HG02571 (cell line): ENCODE measurements at regions not wholly inside any gene's neighbourhood (a gene's known extent, or its start where the extent isn't known, plus 50 kb on each side); places are given as distances from the start of the nearest gene placed in this dataset.

ENCODE experiments used
- ATAC-seq: cut with Tn5 transposase; IDR thresholded peaks from one replicate; pipeline ENCODE4 v1.9.1; 2021; ENCODE audit warnings: mild to moderate bottlenecking, moderate library complexity; ENCODE audit not compliant: unreplicated experiment

- no peak for ATAC-seq
Measured at GRCh38 chr5:152987131-152987530, 503.3 kb upstream of the GRIA1 start.

GRCh38 chr5:152990217-152990616 is 500.3 kb upstream of the GRIA1 start:
- ATAC-seq: no peak

GRCh38 chr5:152990649-152991048 is 499.8 kb upstream of the GRIA1 start:
- ATAC-seq: no peak

GRCh38 chr5:152994033-152994680 is 496.3 kb upstream of the GRIA1 start:
- no peak for ATAC-seq

- no peak for ATAC-seq
Measured at GRCh38 chr5:152995214-152995725, 495.2 kb upstream of the GRIA1 start.

GRCh38 chr5:153005711-153006110 is 484.8 kb upstream of the GRIA1 start:
- ATAC-seq: no peak

- ATAC-seq: no peak
Measured at GRCh38 chr5:153006681-153007080, 483.8 kb upstream of the GRIA1 start.

- ATAC-seq: no peak
Measured at GRCh38 chr5:153014194-153014593, 476.3 kb upstream of the GRIA1 start.

- ATAC-seq: no peak
Measured at GRCh38 chr5:153018121-153018520, 472.3 kb upstream of the GRIA1 start.

- ATAC-seq: no peak
Measured at GRCh38 chr5:153030755-153031725, 459.4 kb upstream of the GRIA1 start.

- ATAC-seq: no peak
Measured at GRCh38 chr5:153039501-153039900, 451.0 kb upstream of the GRIA1 start.

- ATAC-seq: no peak
Measured at GRCh38 chr5:153043886-153044285, 446.6 kb upstream of the GRIA1 start.

GRCh38 chr5:153050496-153051179 is 439.8 kb upstream of the GRIA1 start:
- no peak for ATAC-seq

GRCh38 chr5:153066281-153066680 is 424.2 kb upstream of the GRIA1 start:
- ATAC-seq: no peak

GRCh38 chr5:153067869-153068268 is 422.6 kb upstream of the GRIA1 start:
- no peak for ATAC-seq

GRCh38 chr5:153079396-153079795 is 411.1 kb upstream of the GRIA1 start:
- no peak for ATAC-seq

- ATAC-seq: no peak
Measured at GRCh38 chr5:153080940-153081339, 409.5 kb upstream of the GRIA1 start.

- no peak for ATAC-seq
Measured at GRCh38 chr5:153081385-153081784, 409.1 kb upstream of the GRIA1 start.

- no peak for ATAC-seq
Measured at GRCh38 chr5:153084511-153084910, 406.0 kb upstream of the GRIA1 start.

- ATAC-seq: no peak
Measured at GRCh38 chr5:153086486-153086885, 404.0 kb upstream of the GRIA1 start.

- ATAC-seq: no peak
Measured at GRCh38 chr5:153088538-153088937, 401.9 kb upstream of the GRIA1 start.
